HG02588 (cell line): ENCODE measurements at regions not wholly inside any gene's neighbourhood (a gene's known extent, or its start where the extent isn't known, plus 50 kb on each side); places are given as distances from the start of the nearest gene placed in this dataset.

Source experiments
- ATAC-seq: cut with Tn5 transposase; IDR thresholded peaks from one replicate; pipeline ENCODE4 v1.9.1; 2021; ENCODE audit warnings: mild to moderate bottlenecking, moderate library complexity; ENCODE audit not compliant: unreplicated experiment

DNA sequence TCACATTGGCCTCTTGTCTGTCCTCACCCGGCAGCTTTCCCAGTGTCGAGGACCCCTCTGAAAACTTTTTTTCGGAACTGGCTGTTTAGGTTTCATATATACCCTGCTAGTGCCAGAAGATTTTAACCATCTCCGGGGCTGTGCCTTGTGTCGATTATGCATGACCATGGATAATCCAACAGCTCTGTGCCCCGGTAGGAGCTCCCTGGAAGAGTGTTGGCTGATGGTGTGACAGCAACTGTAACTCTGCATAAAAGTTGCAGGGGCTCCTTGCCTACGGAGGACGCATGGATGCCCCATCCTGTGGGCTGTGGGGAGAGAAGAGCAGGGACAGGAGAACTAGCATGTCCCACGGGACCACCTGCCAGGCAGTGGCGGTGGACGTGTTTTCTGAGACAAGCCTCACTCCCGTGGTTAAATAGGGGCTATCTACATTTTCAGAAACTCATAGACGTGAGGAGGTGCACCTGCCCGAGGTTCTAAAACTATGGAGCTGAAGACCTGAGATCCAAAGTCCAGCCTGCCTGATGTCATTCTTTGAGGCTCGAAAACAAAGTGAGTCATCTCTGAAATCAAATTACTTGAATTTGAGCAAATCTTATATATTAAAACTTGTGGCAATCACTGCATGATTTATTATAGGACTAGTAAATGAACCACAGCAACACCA is 437.2 kb upstream of the HS6ST1 start:
- ATAC-seq = no peak

DNA sequence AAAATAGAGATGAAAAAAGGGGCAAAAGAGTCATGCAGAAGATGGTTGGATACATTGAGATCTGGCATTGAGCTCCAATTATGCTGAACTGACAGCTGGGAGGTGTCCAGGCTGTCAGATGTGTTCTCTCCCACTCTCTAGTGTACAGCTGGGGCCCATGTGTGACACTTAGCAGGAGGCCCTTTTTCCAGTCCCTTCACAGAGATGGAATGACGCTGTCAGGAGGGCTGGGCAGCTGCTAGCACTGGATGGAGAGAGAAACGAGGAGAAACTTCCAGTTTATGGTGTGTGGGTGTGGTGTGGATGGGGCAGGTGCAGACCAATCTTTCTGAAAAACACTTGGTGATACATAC is 437.7 kb upstream of the HS6ST1 start:
- ATAC-seq = no peak

DNA sequence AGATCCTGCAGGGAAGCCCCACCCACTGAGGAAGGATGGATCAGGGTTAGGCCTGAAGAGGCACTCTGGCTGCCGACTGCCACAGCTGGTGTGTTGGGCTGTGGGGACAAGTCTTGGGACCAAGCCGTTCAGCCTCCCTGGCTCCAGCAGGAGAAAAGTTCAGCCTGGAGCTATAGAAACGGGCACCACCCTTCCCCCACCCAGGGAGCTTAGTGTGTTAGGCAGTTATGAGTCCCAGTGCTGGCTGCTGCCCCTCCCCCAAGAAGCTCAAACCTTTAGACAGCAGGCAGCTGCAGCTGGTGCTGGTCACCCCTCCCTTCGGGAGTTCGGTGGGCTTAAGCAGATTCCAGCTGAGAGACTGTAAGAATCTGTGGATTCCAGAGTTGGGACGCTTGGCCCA is 447.1 kb upstream of the HS6ST1 start:
- no peak for ATAC-seq

DNA sequence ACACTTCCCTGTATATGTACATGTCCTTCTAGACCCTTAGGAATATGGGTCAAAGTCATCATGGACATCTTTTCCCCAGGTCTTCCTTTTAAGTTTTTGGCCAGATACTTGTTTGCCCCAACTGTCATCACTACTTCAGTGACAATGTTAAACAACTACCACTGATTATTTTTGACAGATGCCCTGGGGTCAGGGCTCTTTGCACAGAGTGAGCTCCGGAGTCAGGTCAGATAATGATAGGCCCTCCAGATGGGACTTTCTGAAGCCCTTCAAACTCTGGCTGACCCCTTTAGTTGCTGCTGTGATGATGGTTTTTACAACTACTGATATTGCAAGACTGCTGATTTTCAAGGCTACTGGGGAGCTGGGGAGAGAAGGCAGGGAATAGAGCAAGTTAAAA is 449.4 kb upstream of the HS6ST1 start:
- no peak for ATAC-seq

DNA sequence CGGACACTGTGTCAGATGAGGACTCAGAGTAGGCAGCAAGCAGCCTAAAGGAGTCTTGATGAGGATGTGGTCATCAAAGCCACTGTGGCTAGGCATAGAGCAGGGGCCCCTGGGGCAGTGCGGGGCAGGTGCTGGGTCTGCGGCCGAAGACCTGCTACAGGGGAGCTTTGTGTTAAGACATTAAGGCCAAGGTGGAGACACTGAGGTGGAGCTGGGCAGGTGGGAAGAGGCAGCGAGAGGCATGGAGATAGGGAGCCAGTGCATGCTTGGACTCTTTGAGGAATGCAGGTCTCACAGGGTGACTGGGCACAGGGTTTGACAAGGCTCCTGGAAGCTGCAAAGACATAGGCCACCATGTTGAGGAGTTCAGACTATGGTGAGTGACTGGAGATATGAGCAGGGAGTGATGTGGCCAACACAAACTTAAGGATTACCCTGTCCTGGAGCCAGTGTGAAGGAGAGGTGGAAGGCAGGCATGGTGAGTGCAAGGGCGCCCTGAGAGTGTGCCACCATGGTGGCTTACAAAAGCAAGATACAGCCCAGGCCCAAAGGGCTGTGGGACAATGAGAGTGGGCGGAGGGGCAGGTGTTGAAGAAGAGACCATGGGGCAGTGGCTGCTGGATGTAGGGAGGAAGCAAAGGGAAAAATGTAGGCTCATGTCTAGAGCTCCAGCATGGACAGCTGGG is 450.9 kb upstream of the HS6ST1 start:
- no peak for ATAC-seq

DNA sequence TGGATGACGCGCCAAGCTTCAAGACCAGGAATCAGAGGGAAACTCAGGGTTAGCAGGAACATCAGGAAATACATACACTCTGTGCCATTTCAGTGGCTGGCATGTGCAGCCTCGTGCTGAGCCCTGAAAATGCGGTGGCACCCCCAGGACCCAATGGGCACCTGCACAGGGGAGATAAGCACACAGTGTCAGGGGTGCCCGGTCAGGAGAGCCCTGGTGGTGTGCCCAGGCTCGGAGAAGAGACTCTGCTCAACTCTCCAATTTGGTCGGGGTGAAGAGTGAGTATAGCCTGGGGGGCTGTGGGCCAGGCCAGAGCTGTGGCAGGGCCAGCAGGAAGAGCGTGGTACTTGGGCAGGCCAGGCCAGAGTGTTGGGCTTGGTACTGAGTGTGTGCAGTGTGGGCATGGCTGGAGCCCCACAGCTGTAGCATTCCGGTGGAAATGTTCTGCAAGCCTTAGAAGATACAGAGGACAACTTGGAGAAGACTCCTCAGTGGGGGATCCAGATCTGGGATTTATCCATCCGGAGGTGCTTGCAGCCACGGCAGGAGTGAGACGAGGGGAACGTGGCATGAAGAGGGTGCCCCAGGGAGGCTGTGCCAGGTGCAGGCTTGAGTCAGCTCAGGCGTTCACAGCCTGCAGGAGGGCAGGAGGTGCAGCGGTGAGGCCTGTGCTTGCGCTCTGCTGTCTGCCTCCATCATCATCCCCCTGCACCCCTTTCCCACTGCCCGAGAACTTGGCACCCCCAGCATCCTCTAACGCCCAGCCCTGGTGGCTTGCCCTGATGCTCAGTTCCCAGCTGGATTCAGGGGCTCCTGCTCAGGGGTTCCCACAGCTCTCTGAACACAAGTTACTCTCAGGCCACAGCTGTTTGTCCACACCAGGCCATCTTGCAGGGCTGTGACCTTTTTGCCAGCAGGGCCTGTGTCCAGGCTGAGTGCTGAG is 451.7 kb upstream of the HS6ST1 start:
- ATAC-seq = no peak

DNA sequence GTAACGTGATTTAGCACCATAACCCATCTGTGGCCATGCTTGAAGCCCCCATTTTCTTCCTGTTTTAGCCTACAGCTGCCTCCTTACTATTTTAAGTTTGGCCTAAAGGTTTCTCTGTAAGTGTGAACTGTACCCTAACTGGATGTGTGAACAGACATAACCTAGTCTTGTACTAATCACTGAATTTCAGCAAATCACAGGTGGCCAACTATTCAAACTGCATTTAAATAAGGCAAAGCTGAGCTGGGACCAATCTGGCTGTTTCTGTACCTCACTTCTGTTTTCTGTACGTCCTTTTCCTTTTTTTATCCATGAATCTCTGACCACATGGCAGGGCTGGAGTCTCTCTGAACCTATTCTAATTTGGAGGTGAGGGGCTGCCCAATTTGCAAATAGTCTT is 452.7 kb upstream of the HS6ST1 start:
- no peak for ATAC-seq

DNA sequence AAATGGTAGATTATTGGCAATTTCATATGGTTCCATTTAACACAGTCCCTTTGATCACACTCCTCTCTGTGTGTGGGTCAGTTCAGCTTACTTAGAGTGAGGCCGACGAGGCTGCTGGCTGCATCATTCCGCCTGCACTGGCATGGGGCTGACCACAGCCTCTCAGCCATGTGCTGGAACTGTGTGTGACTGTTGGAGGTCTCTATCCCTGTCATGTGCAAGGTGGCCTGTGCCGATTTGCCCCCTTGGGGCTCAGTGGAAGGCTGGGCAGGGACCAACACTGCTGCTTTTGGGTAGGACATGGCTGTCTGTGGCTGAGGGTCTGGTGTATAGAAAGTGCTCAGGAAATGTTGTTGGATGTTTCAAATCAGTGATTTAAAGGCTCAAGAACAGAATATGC is 454.0 kb upstream of the HS6ST1 start:
- ATAC-seq = no peak

DNA sequence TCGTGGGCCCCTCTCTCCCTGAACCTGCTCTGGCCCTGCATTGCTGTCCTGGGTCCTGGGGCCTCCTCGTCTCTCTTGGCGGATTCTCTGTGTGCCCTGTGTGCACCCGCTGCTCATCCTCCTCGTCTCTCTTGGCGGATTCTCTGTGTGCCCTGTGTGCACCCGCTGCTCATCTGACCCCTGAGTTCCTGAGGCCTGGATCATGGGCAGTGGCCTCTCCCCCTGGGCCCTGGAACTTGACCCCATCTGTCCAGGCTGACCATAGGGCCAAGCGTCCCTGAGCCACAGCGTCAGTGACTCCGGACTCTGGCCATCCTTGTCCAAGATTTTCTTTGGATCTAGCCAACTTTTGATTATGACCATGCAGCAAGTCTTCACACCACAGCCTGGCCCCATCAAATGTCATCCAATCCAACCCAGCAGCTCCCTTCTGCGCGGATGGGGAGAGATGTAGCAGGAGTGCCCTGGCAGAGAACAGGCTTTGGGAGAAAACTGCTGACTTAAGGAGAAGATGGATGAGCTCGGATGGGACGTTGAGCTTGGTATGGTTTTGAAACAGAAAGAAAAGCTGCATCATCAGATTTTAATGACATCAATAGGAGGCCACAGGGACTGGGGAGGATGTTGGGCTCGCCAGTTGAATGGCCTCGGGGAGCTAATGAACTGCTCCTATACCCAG is 455.1 kb upstream of the HS6ST1 start:
- no peak for ATAC-seq

DNA sequence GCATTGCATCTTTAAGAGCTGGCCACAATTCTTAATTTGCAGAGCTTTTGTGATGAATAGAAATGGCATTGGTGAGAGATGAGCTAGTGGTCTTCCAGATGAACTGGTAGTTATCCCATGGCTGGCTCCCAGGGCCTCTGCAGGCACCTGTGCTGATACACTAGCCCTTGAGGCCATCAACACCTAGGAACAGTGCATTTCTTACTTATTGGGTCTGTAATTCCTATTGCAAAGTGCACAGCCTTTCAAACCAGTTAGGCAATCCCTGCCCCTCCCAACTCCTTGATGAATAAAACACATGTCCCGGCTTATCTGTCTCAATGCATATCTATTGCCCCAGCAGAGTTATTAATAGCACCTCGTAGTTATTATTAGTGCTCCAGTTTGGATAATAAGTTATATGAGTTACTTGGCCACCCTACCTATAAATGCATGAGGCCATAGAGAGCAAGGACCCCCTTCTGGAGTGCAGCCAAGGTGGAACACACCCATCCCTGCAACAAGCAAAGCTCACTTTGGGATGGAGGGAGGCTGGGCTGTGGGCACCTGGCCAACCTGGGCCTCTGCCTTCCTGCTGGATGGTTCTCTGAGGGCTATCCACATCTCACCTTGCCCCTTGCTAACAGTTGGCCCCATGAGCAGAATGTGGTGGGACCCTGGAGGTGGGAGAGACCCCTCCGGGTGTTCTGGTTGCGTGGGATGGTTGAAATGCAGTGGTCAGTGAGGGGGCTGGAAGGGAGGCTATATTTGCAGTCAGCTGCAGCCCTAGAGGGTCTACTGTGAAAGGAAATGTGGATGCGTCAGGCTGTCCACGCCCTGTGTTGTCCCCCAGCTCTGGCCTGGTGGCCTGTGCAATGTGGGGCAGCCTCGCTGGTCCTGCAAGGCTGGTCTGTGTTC is 455.9 kb upstream of the HS6ST1 start:
- no peak for ATAC-seq

DNA sequence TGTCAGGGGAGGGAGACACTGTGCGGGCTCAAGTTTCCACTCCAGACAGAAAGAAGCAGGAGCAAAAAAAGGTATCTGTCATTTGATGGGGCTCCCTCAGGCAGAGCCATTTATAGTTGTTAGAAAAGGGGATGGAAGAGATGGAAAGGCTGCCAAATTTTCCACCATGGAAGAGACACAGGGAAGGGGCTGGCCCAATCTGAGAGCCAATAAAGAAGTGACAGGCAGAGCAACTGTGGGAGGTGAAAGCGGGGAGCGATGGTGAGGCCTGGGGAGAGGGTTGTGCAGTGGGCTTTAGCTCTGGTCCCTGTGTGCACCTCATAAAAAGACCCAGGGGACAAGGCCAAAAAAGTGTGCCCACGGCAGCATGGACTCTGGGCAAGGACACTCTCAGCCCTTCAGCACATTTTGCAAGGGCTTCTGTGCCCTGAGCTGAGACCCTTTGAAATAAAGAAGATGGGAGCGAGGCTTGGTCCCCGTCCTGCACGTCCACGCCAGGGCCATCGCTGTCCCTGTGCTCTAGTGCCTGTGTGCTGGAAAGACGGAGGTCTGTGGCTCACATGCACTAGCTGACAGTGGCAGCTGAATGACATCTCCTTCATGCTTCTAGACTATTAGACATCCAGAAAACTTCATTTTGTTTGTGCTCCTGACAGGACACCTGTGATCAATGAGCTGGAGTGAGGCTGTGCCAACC is 456.7 kb upstream of the HS6ST1 start:
- no peak for ATAC-seq

DNA sequence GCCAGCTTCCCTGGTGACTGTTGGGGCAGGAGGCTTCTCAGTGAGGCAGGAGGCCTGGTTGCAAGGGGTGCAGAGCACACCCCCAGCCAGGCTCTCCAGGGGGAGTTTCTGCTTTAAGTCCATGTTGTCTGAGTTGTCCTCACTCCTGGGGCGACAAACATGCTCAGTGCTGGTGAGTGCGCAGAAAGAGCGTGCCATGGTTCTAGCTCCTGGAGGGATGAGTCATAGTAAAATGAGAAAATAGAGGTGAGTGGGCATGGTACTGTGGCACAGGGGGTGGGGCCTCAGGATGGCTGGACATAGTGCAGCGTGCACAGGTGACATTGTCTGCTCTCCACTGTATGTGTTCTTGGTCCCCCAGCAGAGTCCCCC is 457.2 kb upstream of the HS6ST1 start:
- no peak for ATAC-seq

DNA sequence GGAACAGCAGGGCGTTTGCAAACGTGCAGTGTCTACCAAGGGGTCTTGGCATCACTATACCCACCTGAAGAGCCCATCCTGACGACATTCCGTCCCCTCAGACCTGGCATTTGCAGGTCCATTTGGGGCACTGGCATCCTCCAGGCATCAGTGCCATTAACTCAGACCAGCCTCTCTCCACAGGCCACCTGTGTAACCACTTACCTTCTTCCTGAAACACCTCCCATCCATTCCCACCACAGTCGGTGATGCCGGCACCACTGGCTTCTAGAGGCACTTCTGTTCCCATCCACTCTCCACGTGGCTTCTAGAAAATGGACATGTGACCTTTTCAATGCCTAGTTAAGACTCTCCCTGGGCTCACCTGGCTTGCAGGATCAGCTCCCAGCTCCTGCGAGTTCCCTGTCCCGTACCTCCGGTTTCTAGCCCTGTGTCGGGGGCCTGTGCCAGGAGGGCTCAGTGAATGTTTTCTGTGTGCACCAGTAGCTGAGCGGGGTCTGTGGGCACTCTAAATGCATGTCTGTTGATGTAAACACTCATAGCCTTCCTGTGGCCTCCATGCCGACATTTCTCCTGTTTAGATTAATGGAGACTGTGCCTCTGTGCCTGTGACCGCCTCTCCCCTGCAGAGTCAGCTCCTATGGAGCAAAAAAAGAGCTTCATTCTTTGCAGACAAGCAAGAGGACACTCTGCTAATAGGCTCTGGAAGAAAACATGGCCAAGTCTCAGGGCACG is 458.0 kb upstream of the HS6ST1 start:
- no peak for ATAC-seq

DNA sequence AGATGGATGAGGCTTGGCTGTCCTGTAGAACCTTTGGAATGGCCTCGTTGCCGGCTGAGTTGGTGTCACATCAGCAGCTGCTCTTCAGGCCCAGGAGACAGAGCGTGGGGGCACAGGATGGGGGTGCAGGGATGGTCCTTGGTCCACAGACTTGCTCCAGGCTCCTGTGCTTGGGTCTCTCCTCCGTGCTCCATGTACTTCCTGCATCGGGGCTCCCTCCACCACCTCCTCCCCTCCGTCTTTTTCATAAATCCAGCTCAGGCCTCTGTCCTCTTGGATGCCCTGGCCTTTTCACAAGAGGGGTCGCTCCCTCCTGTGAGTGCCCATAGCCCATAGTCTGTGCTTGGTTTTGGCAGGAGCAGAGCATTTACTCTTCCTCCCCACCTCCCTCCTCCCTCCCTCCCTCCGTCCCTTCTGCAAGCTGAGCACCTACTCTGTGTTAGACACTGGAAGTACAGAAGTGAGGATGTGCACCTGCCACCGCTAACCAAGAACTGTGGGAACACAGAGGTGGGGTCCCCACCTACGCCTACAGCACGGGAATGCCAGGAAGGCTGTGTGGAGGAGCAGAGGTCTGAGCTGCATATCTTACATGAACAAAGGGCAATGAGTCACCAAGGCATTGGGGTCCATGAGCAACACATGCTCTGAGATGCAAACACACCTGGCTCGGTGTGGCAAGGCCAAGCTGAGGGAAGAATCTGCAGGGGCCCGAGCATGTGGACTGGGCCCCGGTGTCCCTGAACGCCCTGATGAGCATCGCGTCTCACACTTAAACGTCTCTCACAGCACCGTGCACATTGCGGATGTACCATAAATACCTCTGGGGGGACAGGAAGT is 458.7 kb upstream of the HS6ST1 start:
- ATAC-seq = no peak

DNA sequence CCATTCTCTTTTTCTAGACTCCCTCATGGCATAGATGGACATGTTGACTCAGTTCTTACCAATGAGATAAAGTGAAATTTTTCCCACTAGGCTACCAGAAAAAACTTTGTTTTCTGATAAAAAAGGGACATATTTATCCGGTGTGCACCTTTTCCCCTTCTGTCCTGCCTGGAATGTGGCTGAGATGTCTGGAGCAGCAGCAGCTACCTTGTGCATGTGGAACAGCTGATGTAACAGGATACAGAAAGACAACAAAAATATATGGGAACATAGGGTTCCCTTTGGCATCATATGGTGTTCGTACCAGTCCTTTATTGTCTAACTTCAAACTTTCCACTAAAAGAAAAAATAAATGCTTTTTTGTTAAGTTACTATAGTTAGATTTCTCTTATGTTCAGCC is 460.2 kb upstream of the HS6ST1 start:
- ATAC-seq = no peak

DNA sequence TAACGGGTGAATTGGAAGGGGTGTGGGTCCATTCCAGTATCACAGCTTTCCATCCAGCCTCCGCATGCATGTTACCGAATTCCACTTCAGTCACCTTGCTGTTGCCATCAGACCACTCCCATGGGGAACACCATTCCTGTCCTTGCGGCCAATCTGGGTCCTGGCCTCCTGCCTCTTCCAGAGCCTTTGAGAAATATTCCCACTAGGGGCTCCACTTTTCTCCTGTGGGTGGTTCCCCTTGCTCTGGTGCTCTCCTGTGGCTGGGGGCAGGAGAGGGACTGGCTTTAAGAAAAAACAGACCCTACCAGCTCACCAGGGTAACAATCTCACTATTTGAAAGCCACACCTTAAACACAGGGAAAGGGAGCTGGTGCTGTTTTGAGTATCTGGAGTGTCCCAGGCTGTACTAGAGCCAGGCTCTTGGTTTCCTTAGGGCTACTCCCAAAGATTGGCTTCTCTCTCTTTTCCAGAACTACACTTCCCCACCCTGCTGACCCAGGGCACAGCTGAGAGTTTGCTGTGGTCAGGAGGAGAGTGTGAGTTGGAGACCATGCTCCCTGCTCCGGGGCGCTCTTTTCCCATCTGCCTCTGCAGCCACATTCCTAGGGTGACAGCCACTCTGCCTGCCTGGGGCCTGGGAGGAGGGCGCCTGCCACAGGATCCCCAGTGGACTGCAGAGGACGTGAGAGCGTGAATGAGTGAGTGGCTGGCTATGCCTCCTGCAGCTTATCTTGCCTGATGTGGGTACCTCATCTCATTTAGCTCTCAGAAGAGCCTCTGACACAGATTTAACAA is 460.8 kb upstream of the HS6ST1 start:
- ATAC-seq = no peak

DNA sequence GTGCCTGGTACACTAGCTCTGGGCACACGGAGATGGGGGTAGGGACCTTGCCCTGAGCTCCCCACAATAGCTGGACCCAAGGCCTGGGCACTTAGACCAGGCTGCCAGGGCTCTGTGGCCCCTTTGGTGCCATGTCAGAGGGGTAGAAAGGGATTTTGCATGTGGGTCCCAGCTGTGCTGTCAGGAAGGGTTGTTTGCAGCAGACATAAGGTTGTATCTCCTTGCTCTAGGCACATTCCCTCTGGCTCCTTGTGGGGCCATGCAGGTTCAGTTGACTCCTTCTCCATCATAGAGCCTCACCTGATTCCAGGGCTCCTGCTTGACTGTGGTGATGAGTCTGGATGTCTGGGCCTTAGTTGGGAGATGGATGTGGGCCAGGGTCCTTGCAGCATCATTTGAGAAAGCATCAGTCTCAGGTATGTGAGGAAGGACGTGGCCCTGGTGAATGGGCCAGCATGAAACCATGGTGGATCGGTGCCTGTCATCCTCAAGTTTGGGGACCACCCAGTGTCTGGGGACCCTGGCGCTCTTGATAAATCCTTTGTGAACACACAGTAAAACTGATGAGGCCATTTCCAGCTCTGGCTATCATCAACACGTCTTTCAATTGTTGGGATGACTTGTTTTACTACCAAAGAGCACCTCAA is 461.9 kb upstream of the HS6ST1 start:
- ATAC-seq = no peak
